GM23338 (cell line): ENCODE measurements at regions not wholly inside any gene's neighbourhood (a gene's known extent, or its start where the extent isn't known, plus 50 kb on each side); places are given as distances from the start of the nearest gene placed in this dataset.

ENCODE experiments used
- ATAC-seq: fragments of 200-7000 bp; cut with Tn5 transposase; 3 replicates; pipeline ENCODE4 v1.9.1; 2020
- DNase-seq: peaks from one replicate; pipeline ENCODE4 v3.0.0-alpha.2; 2015; ENCODE audit warnings: low spot score
- H2AFZ ChIP-seq: fragments of 200-600 bp; sonication (generic); 2 replicates; pipeline ENCODE4 v1.8.0; 2016; ENCODE audit warnings: antibody characterized with exemption, mild to moderate bottlenecking, moderate library complexity
- H3F3A ChIP-seq: fragments of 200-600 bp; sonication (generic); replicated peaks from 2 replicates; pipeline ENCODE4 v1.8.0; 2017; ENCODE audit warnings: antibody characterized with exemption, mixed run types, low read depth
- H3K27ac ChIP-seq: fragments of 200-600 bp; sonication (generic); 2 replicates; pipeline ENCODE4 v1.6.1; 2016; ENCODE audit warnings: low read depth
- H3K27me3 ChIP-seq: fragments of 200-600 bp; sonication (generic); 2 replicates; pipeline ENCODE4 v1.8.0; 2016; ENCODE audit warnings: mild to moderate bottlenecking, mixed run types, moderate library complexity; ENCODE audit not compliant: insufficient read depth
- H3K36me3 ChIP-seq: fragments of 200-600 bp; sonication (generic); 2 replicates; pipeline ENCODE4 v1.8.0; 2016; ENCODE audit warnings: mild to moderate bottlenecking; ENCODE audit not compliant: insufficient read depth
- H3K4me1 ChIP-seq: fragments of 200-600 bp; sonication (generic); 2 replicates; pipeline ENCODE4 v1.8.0; 2016; ENCODE audit warnings: mild to moderate bottlenecking, moderate library complexity; ENCODE audit not compliant: insufficient read depth
- H3K4me2 ChIP-seq: fragments of 200-600 bp; sonication (generic); 2 replicates; pipeline ENCODE4 v1.7.1; 2017; ENCODE audit warnings: mixed run types
- H3K4me3 ChIP-seq: fragments of 200-600 bp; sonication (generic); 2 replicates; pipeline ENCODE4 v1.6.1; 2016; ENCODE audit warnings: mixed run types
- H3K79me2 ChIP-seq: fragments of 200-600 bp; sonication (generic); replicated peaks from 2 replicates; pipeline ENCODE4 v1.8.0; 2017; ENCODE audit warnings: mild to moderate bottlenecking; ENCODE audit not compliant: insufficient read depth
- H3K9me2 ChIP-seq: fragments of 200-600 bp; sonication (generic); 2 replicates; pipeline ENCODE4 v1.8.0; 2017; ENCODE audit not compliant: insufficient read depth
- H4K20me1 ChIP-seq: fragments of 200-600 bp; sonication (generic); replicated peaks from 2 replicates; pipeline ENCODE4 v1.8.0; 2017; ENCODE audit warnings: mild to moderate bottlenecking; ENCODE audit not compliant: insufficient read depth
- H3K27ac Mint-ChIP-seq: 2 replicates; pipeline ENCODE4 v1.8.0; 2020; ENCODE audit warnings: inconsistent platforms, mild to moderate bottlenecking, moderate library complexity, mixed read lengths
- H3K27me3 Mint-ChIP-seq: 3 replicates; pipeline ENCODE4 v1.8.0; 2022; ENCODE audit warnings: low read depth, mild to moderate bottlenecking, moderate library complexity, mixed read lengths, inconsistent platforms; ENCODE audit not compliant: insufficient read depth, poor library complexity
- H3K36me3 Mint-ChIP-seq: 3 replicates; pipeline ENCODE4 v1.8.0; 2021; ENCODE audit warnings: low read depth, mild to moderate bottlenecking, inconsistent platforms, moderate library complexity, mixed read lengths
- H3K4me1 Mint-ChIP-seq: 3 replicates; pipeline ENCODE4 v1.8.0; 2020; ENCODE audit warnings: mild to moderate bottlenecking, inconsistent platforms, mixed read lengths
- H3K4me3 Mint-ChIP-seq: 3 replicates; pipeline ENCODE4 v1.8.0; 2021; ENCODE audit warnings: moderate library complexity, mild to moderate bottlenecking, inconsistent platforms, mixed read lengths
- H3K9me3 Mint-ChIP-seq: 3 replicates; pipeline ENCODE4 v1.8.0; 2020; ENCODE audit warnings: moderate library complexity, mild to moderate bottlenecking, inconsistent platforms, mixed read lengths
- CREB1 ChIP-seq: fragments of 250-450 bp; sonication (Bioruptor Pico); IDR thresholded peaks from 2 replicates; pipeline ENCODE4 v1.5.0; 2020; ENCODE audit warnings: low read depth, mild to moderate bottlenecking, moderate library complexity
- ETS1 ChIP-seq: IDR thresholded peaks from 2 replicates; pipeline ENCODE4 v1.6.1; 2016; ENCODE audit warnings: antibody characterized with exemption
- EZH2 ChIP-seq: fragments of 200-600 bp; sonication (generic); IDR thresholded peaks from one replicate; pipeline ENCODE4 v1.8.0; 2017; ENCODE audit warnings: antibody characterized with exemption, mild to moderate bottlenecking, low read depth; ENCODE audit not compliant: unreplicated experiment
- EZH2phosphoT487 ChIP-seq: fragments of 200-600 bp; sonication (generic); IDR thresholded peaks from one replicate; pipeline ENCODE4 v1.8.1; 2018; ENCODE audit warnings: antibody characterized with exemption; ENCODE audit not compliant: unreplicated experiment
- POLR2AphosphoS5 ChIP-seq: IDR thresholded peaks from 2 replicates; pipeline ENCODE4 v1.6.1; 2016; ENCODE audit warnings: antibody characterized with exemption, low read depth
- ZNF331 ChIP-seq: fragments of 250-450 bp; sonication (Bioruptor Pico); IDR thresholded peaks from 2 replicates; pipeline ENCODE4 v1.5.0; 2020; ENCODE audit warnings: low read depth, mild to moderate bottlenecking, moderate library complexity
- ZNF462 ChIP-seq: fragments of 250-450 bp; sonication (Bioruptor Pico); IDR thresholded peaks from 2 replicates; pipeline ENCODE4 v1.5.0; 2020; ENCODE audit warnings: mild to moderate bottlenecking, moderate library complexity

GRCh38 chr13:112014857-112015256, 52.1 kb upstream of the SOX1 start:
- Histone ChIP-seq H3K79me2 (no peaks in the 10 kb centered on the region), H3K36me3 (no peaks in the 10 kb centered on the region), H3K4me1 (no peaks in the 10 kb centered on the region), H3K4me2 (no peak overlapping the region), H2AFZ (no peak overlapping the region), H3K4me3 (no peak overlapping the region), H3K27me3 (no peaks in the 10 kb centered on the region), H3K27ac (no peak overlapping the region), H3F3A (no peaks in the 10 kb centered on the region), H4K20me1 (no peaks in the 10 kb centered on the region), H3K9me2 (no peaks in the 10 kb centered on the region)
- H3K36me3 Mint-ChIP-seq = peaks cover 3% of the 10 kb centered on the region; the same call in 2 of the 3 replicates
- peaks cover 3% of the 10 kb centered on the region; the same call in 2 of the 3 replicates for H3K9me3 Mint-ChIP-seq
- H3K27me3 Mint-ChIP-seq = peaks cover 6% of the 10 kb centered on the region
- ATAC-seq = no peak
- no peak overlapping the region for H3K27ac Mint-ChIP-seq
- DNase-seq = no peak
- H3K4me1 Mint-ChIP-seq = no peaks in the 10 kb centered on the region; the same call in 2 of the 3 replicates
- H3K4me3 Mint-ChIP-seq = no peak overlapping the region
- TF ChIP-seq EZH2 = no peak
- TF ChIP-seq ETS1 = no peak
- no peak for TF ChIP-seq ZNF462
- no peak for TF ChIP-seq CREB1 (CRISPR knock-in tag)
- TF ChIP-seq ZNF331 = no peak
- no peak for TF ChIP-seq POLR2AphosphoS5
- TF ChIP-seq EZH2phosphoT487 = no peak
